ENCODE measurements at regions not wholly inside any gene's neighbourhood (a gene's known extent, or its start where the extent isn't known, plus 50 kb on each side); places are given as distances from the start of the nearest gene placed in this dataset.
A peak's percentile ranks its signal among the peaks of the same experiment; 100 is the strongest.
"Not testable (repeated sequence)": the region's sequence is repeated elsewhere in the genome, so short reads cannot be mapped to it uniquely, and the experiment has no call there.

DNA sequence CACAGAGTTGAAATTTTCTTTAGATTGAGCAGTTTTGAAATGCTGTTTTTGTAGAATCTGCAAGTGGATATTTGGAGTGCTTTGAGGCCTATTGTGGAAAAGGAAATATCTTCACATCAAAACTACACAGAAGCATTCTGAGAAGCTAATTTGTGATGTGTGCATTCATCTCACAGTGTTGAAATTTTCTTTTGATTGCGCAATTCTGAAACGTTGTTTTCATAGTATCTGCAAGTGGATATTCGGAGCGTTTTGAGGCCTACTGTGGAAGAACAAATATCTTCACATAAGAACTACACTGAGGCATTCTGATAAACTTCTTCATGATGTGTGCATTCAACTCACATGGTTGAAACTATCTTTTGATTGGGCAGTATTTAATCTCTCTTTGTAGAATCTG is 3143.4 kb upstream of the OR11H1 start:
- H3K27me3 ChIP-seq; H3K4me1 ChIP-seq; H3K27ac ChIP-seq; H3K4me3 ChIP-seq; DNase-seq (ENCODE audit: low spot score in 2 of 2); H3K36me3 ChIP-seq; intact Hi-C loops (cut with DNase I; ENCODE audit: low total_unique reads): not testable (repeated sequence)
- H3K9me3 ChIP-seq = peaks cover 10 to 38% of the 10 kb centered on the region in 2 donors

DNA sequence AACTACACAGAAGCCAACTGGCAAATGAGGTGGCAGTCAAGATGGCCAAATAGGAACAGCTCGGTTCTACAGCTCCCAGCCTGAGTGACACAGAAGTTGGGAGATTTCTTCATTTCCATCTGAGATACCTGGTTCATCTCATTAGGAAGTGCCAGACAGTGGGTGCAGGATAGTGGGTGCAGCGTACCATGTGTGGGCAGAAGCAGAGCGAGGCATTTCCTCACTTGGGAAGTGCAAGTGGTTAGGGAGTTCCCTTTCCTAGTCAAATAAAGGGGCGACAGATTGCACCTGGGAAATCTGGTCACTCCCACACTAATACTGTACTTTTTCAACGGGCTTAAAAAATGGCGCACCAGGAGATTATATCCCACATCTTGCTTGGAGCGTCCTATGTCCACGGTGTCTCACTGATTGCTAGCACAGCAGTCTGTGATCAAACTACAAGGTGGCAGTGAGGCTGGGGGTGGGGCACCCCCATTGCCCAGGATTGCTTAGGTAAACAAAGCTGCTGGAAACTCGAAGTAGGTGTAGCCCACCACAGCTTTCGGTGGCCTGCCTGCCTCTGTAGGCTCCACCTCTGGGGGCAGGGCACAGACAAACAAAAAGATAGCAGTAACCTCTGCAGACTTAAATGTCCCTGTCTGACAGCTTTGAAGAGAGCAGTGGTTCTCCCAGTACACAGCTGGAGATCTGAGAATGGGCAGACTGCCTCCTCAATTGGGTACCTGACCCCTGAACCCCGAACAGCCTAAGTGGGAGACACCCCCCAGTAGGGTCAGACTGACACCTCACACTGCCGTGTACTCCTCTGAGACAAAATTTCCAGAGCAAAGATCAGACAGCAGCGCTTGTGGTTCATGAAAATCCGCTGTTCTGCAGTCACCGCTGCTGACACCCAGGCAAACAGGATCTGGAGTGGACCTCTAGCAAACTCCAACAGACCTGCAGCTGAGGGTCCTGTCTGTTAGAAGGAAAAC is 3138.9 kb upstream of the OR11H1 start:
- H3K4me3 ChIP-seq; intact Hi-C loops (cut with DNase I; ENCODE audit: low total_unique reads); H3K27me3 ChIP-seq; H3K36me3 ChIP-seq; H3K4me1 ChIP-seq; H3K27ac ChIP-seq: not testable (repeated sequence)
- peak in 1 of 2 donors; percentile 35 for DNase-seq (ENCODE audit: low spot score in 2 of 2)
- H3K9me3 ChIP-seq = peaks cover 14 to 52% of the 10 kb centered on the region in 2 donors

- H3K27ac ChIP-seq; H3K27me3 ChIP-seq; H3K4me1 ChIP-seq; intact Hi-C loops (cut with DNase I; ENCODE audit: low total_unique reads); DNase-seq (ENCODE audit: low spot score in 2 of 2); H3K4me3 ChIP-seq; H3K36me3 ChIP-seq: not testable (repeated sequence)
- H3K9me3 ChIP-seq = peaks cover 2 to 27% of the 10 kb centered on the region in 2 donors
Observed at GRCh38 chr22:12397270-12397669, 3130.7 kb upstream of the OR11H1 start.

DNA sequence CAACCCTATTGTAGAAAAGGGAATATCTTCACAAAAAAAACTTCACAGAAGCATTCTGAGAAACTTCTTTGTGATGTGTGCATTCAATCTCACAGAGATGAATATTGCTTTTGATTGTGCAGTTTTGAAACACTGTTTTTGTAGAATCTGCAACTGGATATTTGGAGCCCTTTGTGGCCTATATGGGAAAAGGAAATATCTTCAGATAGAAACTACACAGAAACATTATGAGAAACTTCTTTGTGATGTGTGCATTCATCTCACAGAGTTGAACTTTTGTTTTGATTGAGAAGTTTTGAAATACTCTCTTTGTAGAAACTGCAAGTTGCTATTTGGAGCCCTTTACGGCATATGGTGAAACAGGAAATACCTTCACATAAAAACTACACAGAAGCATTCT is 3126.1 kb upstream of the OR11H1 start:
- H3K27me3 ChIP-seq; H3K27ac ChIP-seq; intact Hi-C loops (cut with DNase I; ENCODE audit: low total_unique reads); H3K4me3 ChIP-seq; H3K36me3 ChIP-seq; DNase-seq (ENCODE audit: low spot score in 2 of 2); H3K4me1 ChIP-seq: not testable (repeated sequence)
- H3K9me3 ChIP-seq = peaks cover 0 to 16% of the 10 kb centered on the region in 2 donors

- intact Hi-C loops (cut with DNase I; ENCODE audit: low total_unique reads); H3K27ac ChIP-seq; H3K36me3 ChIP-seq; H3K4me1 ChIP-seq; H3K4me3 ChIP-seq; H3K27me3 ChIP-seq; DNase-seq (ENCODE audit: low spot score in 2 of 2): not testable (repeated sequence)
- H3K9me3 ChIP-seq = peaks cover 0 to 16% of the 10 kb centered on the region in 2 donors
Observed at GRCh38 chr22:12402531-12402930, 3125.5 kb upstream of the OR11H1 start.

DNA sequence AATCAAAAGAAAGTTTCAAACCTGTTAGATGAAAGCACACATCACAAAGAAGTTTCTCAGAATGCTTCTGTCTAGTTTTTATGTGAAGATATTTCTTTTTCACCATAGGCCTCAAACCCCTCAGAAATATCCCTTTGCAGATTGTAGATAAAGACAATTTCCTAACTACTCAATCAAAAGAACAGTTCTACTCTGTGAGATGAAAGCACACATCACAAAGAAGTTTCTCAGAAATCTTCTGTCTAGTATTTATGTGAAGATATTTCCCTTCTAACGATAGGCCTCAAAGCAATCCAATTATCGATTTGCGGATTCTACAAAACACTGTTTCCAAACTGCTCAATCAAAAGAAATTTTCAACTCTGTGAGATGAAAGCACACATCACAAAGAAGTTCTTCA is 3092.1 kb upstream of the OR11H1 start:
- H3K27ac ChIP-seq; DNase-seq (ENCODE audit: low spot score in 2 of 2); H3K36me3 ChIP-seq; intact Hi-C loops (cut with DNase I; ENCODE audit: low total_unique reads); H3K4me1 ChIP-seq; H3K27me3 ChIP-seq; H3K4me3 ChIP-seq: not testable (repeated sequence)
- H3K9me3 ChIP-seq = peaks cover 13 to 36% of the 10 kb centered on the region in 2 donors

All from breast epithelium (tissue), 4 donors.